Type B pancreatic cell (in vitro differentiated cells): ENCODE measurements at regions not wholly inside any gene's neighbourhood (a gene's known extent, or its start where the extent isn't known, plus 50 kb on each side); places are given as distances from the start of the nearest gene placed in this dataset.

Experiments
- DNase-seq: peaks from one replicate; pipeline ENCODE4 v3.0.0; 2021; ENCODE audit warnings: mixed read lengths; ENCODE audit not compliant: unreplicated experiment; ENCODE audit errors: extremely low spot score
- H3K27ac Mint-ChIP-seq: 2 replicates; pipeline ENCODE4 v1.8.0; 2021; ENCODE audit warnings: mild to moderate bottlenecking, mixed read lengths
- H3K27me3 Mint-ChIP-seq: 2 replicates; pipeline ENCODE4 v1.8.0; 2021; ENCODE audit warnings: mixed read lengths
- H3K36me3 Mint-ChIP-seq: 2 replicates; pipeline ENCODE4 v1.8.0; 2021; ENCODE audit warnings: mixed read lengths
- H3K4me1 Mint-ChIP-seq: one replicate; pipeline ENCODE4 v1.8.0; 2021; ENCODE audit warnings: mixed read lengths; ENCODE audit not compliant: unreplicated experiment
- H3K4me3 Mint-ChIP-seq: 2 replicates; pipeline ENCODE4 v1.8.0; 2021; ENCODE audit warnings: mild to moderate bottlenecking, mixed read lengths
- H3K9me3 Mint-ChIP-seq: 2 replicates; pipeline ENCODE4 v1.8.0; 2021; ENCODE audit warnings: mixed read lengths
- CTCF ChIP-seq: fragments of 200-600 bp; sonication (generic); conservative IDR thresholded peaks from 2 replicates; pipeline ENCODE4 v1.5.0; 2021; ENCODE audit warnings: antibody characterized with exemption, mild to moderate bottlenecking

GRCh38 chr9:20144197-20144596 lies 355.4 kb upstream of the SLC24A2 start:
- no peak for TF ChIP-seq CTCF
- Mint-ChIP-seq H3K36me3 (no peaks in the 10 kb centered on the region), H3K4me1 (peaks cover 20% of the 10 kb centered on the region), H3K9me3 (no peaks in the 10 kb centered on the region), H3K4me3 (peak overlapping the region; percentile 60), H3K27ac (no peak overlapping the region), H3K27me3 (peaks cover 53% of the 10 kb centered on the region)
- DNase-seq: no peak

GRCh38 chr9:20139763-20140290 lies 351.0 kb upstream of the SLC24A2 start:
- Mint-ChIP-seq H3K27ac (no peak overlapping the region), H3K9me3 (no peaks in the 10 kb centered on the region), H3K4me3 (no peak overlapping the region), H3K36me3 (no peaks in the 10 kb centered on the region), H3K27me3 (peaks cover 57% of the 10 kb centered on the region), H3K4me1 (peaks cover 19% of the 10 kb centered on the region)
- no peak for DNase-seq
- TF ChIP-seq CTCF: no peak

- Mint-ChIP-seq H3K27me3 (peaks cover 56% of the 10 kb centered on the region), H3K4me1 (peaks cover 9% of the 10 kb centered on the region), H3K27ac (no peak overlapping the region), H3K4me3 (no peak overlapping the region), H3K9me3 (no peaks in the 10 kb centered on the region), H3K36me3 (no peaks in the 10 kb centered on the region)
- no peak for DNase-seq
- no peak for TF ChIP-seq CTCF
Observed at GRCh38 chr9:20138841-20139240, 350.0 kb upstream of the SLC24A2 start.

GRCh38 chr9:20138116-20138515 lies 349.3 kb upstream of the SLC24A2 start:
- Mint-ChIP-seq H3K4me3 (no peak overlapping the region), H3K36me3 (no peaks in the 10 kb centered on the region), H3K9me3 (no peaks in the 10 kb centered on the region), H3K27me3 (peaks cover 52% of the 10 kb centered on the region), H3K4me1 (peaks cover 6% of the 10 kb centered on the region), H3K27ac (no peak overlapping the region)
- no peak for TF ChIP-seq CTCF
- no peak for DNase-seq

GRCh38 chr9:20137425-20137824 lies 348.6 kb upstream of the SLC24A2 start:
- no peak for DNase-seq
- H3K27ac Mint-ChIP-seq: no peak overlapping the region
- TF ChIP-seq CTCF: no peak
- H3K4me3 Mint-ChIP-seq: no peak overlapping the region
- H3K4me1 Mint-ChIP-seq: peaks cover 6% of the 10 kb centered on the region
- no peaks in the 10 kb centered on the region for H3K9me3 Mint-ChIP-seq
- H3K27me3 Mint-ChIP-seq: peaks cover 51% of the 10 kb centered on the region
- H3K36me3 Mint-ChIP-seq: no peaks in the 10 kb centered on the region
